GM18858 (cell line): ENCODE measurements at regions not wholly inside any gene's neighbourhood (a gene's known extent, or its start where the extent isn't known, plus 50 kb on each side); places are given as distances from the start of the nearest gene placed in this dataset.
"Not testable (repeated sequence)": the region's sequence is repeated elsewhere in the genome, so short reads cannot be mapped to it uniquely, and the experiment has no call there.

Experiments
- ATAC-seq: cut with Tn5 transposase; IDR thresholded peaks from one replicate; pipeline ENCODE4 v1.9.1; 2021; ENCODE audit not compliant: unreplicated experiment

GRCh38 chr13:50755862-50756685 is 87.4 kb downstream of the DLEU7 start:
- ATAC-seq, result not testable (repeated sequence)

- no peak for ATAC-seq
Observed at GRCh38 chr13:50757008-50757407, 86.5 kb downstream of the DLEU7 start.

- ATAC-seq, result no peak
Observed at GRCh38 chr13:50758796-50759195, 84.7 kb downstream of the DLEU7 start.

- no peak for ATAC-seq
Observed at GRCh38 chr13:50760751-50761150, 82.7 kb downstream of the DLEU7 start.

GRCh38 chr13:50761406-50761805 is 82.1 kb downstream of the DLEU7 start:
- no peak for ATAC-seq

GRCh38 chr13:50762969-50763567 is 80.4 kb downstream of the DLEU7 start:
- ATAC-seq, result no peak

- ATAC-seq, result no peak
Observed at GRCh38 chr13:50766013-50766412, 77.5 kb downstream of the DLEU7 start.

GRCh38 chr13:50766695-50767094 is 76.8 kb downstream of the DLEU7 start:
- no peak for ATAC-seq

- ATAC-seq, result not testable (repeated sequence)
Observed at GRCh38 chr13:50772881-50773280, 70.6 kb downstream of the DLEU7 start.
